HepG2 (cell line): ENCODE measurements at regions not wholly inside any gene's neighbourhood (a gene's known extent, or its start where the extent isn't known, plus 50 kb on each side); places are given as distances from the start of the nearest gene placed in this dataset.

Experiments used
- DNMT3B ChIP-seq: conservative IDR thresholded peaks from 2 replicates; pipeline ENCODE4 v1.6.1; 2016; ENCODE audit warnings: missing biosample characterization, control low read depth
- HOXA9 ChIP-seq: sonication (generic); formaldehyde crosslinking; IDR thresholded peaks from 2 replicates; pipeline ENCODE4 v1.8.1; 2022; ENCODE audit warnings: missing genetic modification reagents, mild to moderate bottlenecking, moderate library complexity, borderline replicate concordance
- KLF6 ChIP-seq: IDR thresholded peaks from 2 replicates; pipeline ENCODE4 v1.8.0; 2016; ENCODE audit warnings: missing biosample characterization, missing genetic modification reagents
- NR2C2 ChIP-seq: sonication (generic); formaldehyde crosslinking; IDR thresholded peaks from 2 replicates; pipeline ENCODE4 v1.4.0; 2020; ENCODE audit warnings: missing genetic modification reagents, mild to moderate bottlenecking, moderate library complexity, borderline replicate concordance
- ZNF354B ChIP-seq: sonication (generic); formaldehyde crosslinking; IDR thresholded peaks from 2 replicates; pipeline ENCODE4 v1.8.0; 2022; ENCODE audit warnings: mild to moderate bottlenecking, missing genetic modification reagents
- ZNF841 ChIP-seq: sonication (generic); formaldehyde crosslinking; IDR thresholded peaks from 2 replicates; pipeline ENCODE4 v1.8.1; 2023; ENCODE audit warnings: missing genetic modification reagents, borderline replicate concordance
- TF ChIP-seq, protein P1 (sequence below): sonication (generic); formaldehyde crosslinking; IDR thresholded peaks from 2 replicates; pipeline ENCODE4 v1.4.0; 2020; ENCODE audit warnings: mild to moderate bottlenecking, missing genetic modification reagents, borderline replicate concordance
- TF ChIP-seq, protein P2 (sequence below): sonication (generic); formaldehyde crosslinking; IDR thresholded peaks from 2 replicates; pipeline ENCODE4 v1.5.1; 2020; ENCODE audit warnings: missing genetic modification reagents, mild to moderate bottlenecking, borderline replicate concordance
- TF ChIP-seq, protein P3 (sequence below): sonication (generic); formaldehyde crosslinking; IDR thresholded peaks from 2 replicates; pipeline ENCODE4 v1.4.0; 2020; ENCODE audit warnings: missing genetic modification reagents, borderline replicate concordance
- TF ChIP-seq, protein P4 (sequence below): IDR thresholded peaks from 2 replicates; pipeline ENCODE4 v1.6.1; 2016; ENCODE audit warnings: low read depth, missing genetic modification reagents, missing compliant biosample characterization

DNA sequence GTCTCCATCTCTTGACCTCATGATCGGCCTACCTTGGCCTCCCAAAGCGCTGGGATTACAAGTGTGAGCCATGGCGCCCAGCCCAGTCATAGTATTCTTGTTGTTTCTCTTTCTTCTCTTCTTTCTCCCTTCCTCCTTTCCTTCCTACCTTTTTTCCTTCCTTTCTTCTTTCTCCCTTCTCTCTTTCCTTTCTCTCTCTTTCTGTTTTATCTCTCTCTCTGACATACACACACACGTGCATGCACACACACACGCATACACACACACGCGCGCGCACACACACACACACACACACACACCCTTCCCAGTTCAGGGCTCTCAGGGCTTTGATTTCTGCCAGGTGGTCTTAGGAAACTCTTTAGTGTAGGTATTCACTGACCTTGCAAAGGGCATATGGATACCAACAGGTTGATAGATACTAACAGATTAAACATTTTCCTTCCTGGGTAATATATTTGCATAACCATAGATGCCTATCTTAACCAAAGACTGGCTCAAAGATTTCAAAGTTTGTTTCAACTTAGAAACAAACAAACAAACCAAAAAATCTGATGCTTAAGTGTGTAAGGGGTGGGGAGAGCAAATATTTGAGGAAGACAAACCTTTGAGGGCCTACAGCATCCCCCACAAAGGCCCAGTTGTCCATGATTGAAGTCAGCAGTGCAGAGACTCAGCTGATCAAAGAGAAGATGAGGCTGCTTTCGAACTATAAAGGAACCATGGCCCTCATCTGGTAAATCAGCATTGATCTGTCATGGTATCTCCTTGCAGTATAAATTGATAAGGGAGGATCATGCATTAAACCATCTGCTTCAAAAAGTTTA is 288.2 kb upstream of the SEMA6A start (continued):
- TF ChIP-seq, protein P1, sequence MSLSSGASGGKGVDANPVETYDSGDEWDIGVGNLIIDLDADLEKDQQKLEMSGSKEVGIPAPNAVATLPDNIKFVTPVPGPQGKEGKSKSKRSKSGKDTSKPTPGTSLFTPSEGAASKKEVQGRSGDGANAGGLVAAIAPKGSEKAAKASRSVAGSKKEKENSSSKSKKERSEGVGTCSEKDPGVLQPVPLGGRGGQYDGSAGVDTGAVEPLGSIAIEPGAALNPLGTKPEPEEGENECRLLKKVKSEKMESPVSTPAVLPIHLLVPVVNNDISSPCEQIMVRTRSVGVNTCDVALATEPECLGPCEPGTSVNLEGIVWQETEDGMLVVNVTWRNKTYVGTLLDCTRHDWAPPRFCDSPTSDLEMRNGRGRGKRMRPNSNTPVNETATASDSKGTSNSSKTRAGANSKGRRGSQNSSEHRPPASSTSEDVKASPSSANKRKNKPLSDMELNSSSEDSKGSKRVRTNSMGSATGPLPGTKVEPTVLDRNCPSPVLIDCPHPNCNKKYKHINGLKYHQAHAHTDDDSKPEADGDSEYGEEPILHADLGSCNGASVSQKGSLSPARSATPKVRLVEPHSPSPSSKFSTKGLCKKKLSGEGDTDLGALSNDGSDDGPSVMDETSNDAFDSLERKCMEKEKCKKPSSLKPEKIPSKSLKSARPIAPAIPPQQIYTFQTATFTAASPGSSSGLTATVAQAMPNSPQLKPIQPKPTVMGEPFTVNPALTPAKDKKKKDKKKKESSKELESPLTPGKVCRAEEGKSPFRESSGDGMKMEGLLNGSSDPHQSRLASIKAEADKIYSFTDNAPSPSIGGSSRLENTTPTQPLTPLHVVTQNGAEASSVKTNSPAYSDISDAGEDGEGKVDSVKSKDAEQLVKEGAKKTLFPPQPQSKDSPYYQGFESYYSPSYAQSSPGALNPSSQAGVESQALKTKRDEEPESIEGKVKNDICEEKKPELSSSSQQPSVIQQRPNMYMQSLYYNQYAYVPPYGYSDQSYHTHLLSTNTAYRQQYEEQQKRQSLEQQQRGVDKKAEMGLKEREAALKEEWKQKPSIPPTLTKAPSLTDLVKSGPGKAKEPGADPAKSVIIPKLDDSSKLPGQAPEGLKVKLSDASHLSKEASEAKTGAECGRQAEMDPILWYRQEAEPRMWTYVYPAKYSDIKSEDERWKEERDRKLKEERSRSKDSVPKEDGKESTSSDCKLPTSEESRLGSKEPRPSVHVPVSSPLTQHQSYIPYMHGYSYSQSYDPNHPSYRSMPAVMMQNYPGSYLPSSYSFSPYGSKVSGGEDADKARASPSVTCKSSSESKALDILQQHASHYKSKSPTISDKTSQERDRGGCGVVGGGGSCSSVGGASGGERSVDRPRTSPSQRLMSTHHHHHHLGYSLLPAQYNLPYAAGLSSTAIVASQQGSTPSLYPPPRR (CRISPR knock-in tag) = peak; percentile 96
- peak; percentile 43; the same call in 1 of the 2 replicates for TF ChIP-seq NR2C2 (CRISPR knock-in tag)
- TF ChIP-seq, protein P2, sequence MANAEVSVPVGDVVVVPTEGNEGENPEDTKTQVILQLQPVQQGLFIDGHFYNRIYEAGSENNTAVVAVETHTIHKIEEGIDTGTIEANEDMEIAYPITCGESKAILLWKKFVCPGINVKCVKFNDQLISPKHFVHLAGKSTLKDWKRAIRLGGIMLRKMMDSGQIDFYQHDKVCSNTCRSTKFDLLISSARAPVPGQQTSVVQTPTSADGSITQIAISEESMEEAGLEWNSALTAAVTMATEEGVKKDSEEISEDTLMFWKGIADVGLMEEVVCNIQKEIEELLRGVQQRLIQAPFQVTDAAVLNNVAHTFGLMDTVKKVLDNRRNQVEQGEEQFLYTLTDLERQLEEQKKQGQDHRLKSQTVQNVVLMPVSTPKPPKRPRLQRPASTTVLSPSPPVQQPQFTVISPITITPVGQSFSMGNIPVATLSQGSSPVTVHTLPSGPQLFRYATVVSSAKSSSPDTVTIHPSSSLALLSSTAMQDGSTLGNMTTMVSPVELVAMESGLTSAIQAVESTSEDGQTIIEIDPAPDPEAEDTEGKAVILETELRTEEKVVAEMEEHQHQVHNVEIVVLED = 0 out of 2 replicates have a peak, but pooled peaks have one; percentile 36
- TF ChIP-seq ZNF841 (CRISPR knock-in tag) = 0 out of 2 replicates have a peak, but pooled peaks have one; percentile 68
- TF ChIP-seq, protein P3, sequence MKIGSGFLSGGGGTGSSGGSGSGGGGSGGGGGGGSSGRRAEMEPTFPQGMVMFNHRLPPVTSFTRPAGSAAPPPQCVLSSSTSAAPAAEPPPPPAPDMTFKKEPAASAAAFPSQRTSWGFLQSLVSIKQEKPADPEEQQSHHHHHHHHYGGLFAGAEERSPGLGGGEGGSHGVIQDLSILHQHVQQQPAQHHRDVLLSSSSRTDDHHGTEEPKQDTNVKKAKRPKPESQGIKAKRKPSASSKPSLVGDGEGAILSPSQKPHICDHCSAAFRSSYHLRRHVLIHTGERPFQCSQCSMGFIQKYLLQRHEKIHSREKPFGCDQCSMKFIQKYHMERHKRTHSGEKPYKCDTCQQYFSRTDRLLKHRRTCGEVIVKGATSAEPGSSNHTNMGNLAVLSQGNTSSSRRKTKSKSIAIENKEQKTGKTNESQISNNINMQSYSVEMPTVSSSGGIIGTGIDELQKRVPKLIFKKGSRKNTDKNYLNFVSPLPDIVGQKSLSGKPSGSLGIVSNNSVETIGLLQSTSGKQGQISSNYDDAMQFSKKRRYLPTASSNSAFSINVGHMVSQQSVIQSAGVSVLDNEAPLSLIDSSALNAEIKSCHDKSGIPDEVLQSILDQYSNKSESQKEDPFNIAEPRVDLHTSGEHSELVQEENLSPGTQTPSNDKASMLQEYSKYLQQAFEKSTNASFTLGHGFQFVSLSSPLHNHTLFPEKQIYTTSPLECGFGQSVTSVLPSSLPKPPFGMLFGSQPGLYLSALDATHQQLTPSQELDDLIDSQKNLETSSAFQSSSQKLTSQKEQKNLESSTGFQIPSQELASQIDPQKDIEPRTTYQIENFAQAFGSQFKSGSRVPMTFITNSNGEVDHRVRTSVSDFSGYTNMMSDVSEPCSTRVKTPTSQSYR (CRISPR knock-in tag) = peak; percentile 76
- no peak for TF ChIP-seq DNMT3B (CRISPR knock-in tag)
- TF ChIP-seq, protein P4, sequence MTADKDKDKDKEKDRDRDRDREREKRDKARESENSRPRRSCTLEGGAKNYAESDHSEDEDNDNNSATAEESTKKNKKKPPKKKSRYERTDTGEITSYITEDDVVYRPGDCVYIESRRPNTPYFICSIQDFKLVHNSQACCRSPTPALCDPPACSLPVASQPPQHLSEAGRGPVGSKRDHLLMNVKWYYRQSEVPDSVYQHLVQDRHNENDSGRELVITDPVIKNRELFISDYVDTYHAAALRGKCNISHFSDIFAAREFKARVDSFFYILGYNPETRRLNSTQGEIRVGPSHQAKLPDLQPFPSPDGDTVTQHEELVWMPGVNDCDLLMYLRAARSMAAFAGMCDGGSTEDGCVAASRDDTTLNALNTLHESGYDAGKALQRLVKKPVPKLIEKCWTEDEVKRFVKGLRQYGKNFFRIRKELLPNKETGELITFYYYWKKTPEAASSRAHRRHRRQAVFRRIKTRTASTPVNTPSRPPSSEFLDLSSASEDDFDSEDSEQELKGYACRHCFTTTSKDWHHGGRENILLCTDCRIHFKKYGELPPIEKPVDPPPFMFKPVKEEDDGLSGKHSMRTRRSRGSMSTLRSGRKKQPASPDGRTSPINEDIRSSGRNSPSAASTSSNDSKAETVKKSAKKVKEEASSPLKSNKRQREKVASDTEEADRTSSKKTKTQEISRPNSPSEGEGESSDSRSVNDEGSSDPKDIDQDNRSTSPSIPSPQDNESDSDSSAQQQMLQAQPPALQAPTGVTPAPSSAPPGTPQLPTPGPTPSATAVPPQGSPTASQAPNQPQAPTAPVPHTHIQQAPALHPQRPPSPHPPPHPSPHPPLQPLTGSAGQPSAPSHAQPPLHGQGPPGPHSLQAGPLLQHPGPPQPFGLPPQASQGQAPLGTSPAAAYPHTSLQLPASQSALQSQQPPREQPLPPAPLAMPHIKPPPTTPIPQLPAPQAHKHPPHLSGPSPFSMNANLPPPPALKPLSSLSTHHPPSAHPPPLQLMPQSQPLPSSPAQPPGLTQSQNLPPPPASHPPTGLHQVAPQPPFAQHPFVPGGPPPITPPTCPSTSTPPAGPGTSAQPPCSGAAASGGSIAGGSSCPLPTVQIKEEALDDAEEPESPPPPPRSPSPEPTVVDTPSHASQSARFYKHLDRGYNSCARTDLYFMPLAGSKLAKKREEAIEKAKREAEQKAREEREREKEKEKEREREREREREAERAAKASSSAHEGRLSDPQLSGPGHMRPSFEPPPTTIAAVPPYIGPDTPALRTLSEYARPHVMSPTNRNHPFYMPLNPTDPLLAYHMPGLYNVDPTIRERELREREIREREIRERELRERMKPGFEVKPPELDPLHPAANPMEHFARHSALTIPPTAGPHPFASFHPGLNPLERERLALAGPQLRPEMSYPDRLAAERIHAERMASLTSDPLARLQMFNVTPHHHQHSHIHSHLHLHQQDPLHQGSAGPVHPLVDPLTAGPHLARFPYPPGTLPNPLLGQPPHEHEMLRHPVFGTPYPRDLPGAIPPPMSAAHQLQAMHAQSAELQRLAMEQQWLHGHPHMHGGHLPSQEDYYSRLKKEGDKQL (CRISPR knock-in tag) = peak; percentile 89
- TF ChIP-seq HOXA9 (CRISPR knock-in tag) = 0 out of 2 replicates have a peak, but pooled peaks have one; percentile 36
- TF ChIP-seq KLF6 (CRISPR knock-in tag) = peak; percentile 34; the same call in 1 of the 2 replicates
- no peak for TF ChIP-seq ZNF354B (CRISPR knock-in tag)
